ACC112 (cell line): ENCODE measurements at regions not wholly inside any gene's neighbourhood (a gene's known extent, or its start where the extent isn't known, plus 50 kb on each side); places are given as distances from the start of the nearest gene placed in this dataset.

Experiments
- H2AFZ ChIP-seq: fragments of 200-600 bp; sonication (generic); one replicate; pipeline ENCODE4 v1.6.0; 2017; ENCODE audit warnings: antibody characterized with exemption, low read length; ENCODE audit not compliant: unreplicated experiment
- H3K27ac ChIP-seq: fragments of 200-600 bp; sonication (generic); 2 replicates; pipeline ENCODE4 v1.5.1; 2014; ENCODE audit warnings: low read depth, mild to moderate bottlenecking, antibody characterized with exemption, low read length, moderate library complexity
- H3K27me3 ChIP-seq: fragments of 200-600 bp; sonication (generic); 2 replicates; pipeline ENCODE4 v1.6.1; 2014; ENCODE audit warnings: mild to moderate bottlenecking, antibody characterized with exemption, low read length, moderate library complexity, mixed read lengths; ENCODE audit not compliant: insufficient read depth
- H3K36me3 ChIP-seq: fragments of 200-600 bp; sonication (generic); 2 replicates; pipeline ENCODE4 v1.6.1; 2016; ENCODE audit warnings: mild to moderate bottlenecking, antibody characterized with exemption, low read length, moderate library complexity, mixed read lengths; ENCODE audit not compliant: insufficient read depth
- H3K4me1 ChIP-seq: fragments of 200-600 bp; sonication (generic); one replicate; pipeline ENCODE4 v1.6.1; 2016; ENCODE audit warnings: low read length, mixed read lengths; ENCODE audit not compliant: insufficient read depth, unreplicated experiment, control insufficient read depth
- H3K4me3 ChIP-seq: fragments of 200-600 bp; sonication (generic); 2 replicates; pipeline ENCODE4 v1.5.1; 2014; ENCODE audit warnings: mild to moderate bottlenecking, low read depth, low read length
- H3K79me2 ChIP-seq: fragments of 200-600 bp; sonication (generic); one replicate; pipeline ENCODE4 v1.6.0; 2016; ENCODE audit warnings: low read length; ENCODE audit not compliant: control insufficient read depth, unreplicated experiment, insufficient read depth

GRCh38 chr20:6519556-6519955 is 247.9 kb upstream of the BMP2 start:
- Histone ChIP-seq H2AFZ (no peak overlapping the region), H3K36me3 (no peaks in the 10 kb centered on the region), H3K27me3 (peaks cover 10% of the 10 kb centered on the region; the same call in 1 of the 2 replicates), H3K27ac (peak overlapping the region; percentile 61), H3K4me1 (peaks cover 14% of the 10 kb centered on the region), H3K79me2 (no peaks in the 10 kb centered on the region), H3K4me3 (no peak overlapping the region)

- no peak overlapping the region for H3K27ac ChIP-seq
- H3K4me1 ChIP-seq: peaks cover 13% of the 10 kb centered on the region
- no peaks in the 10 kb centered on the region for H3K79me2 ChIP-seq
- peaks cover 10% of the 10 kb centered on the region; the same call in 1 of the 2 replicates for H3K27me3 ChIP-seq
- no peak overlapping the region for H3K4me3 ChIP-seq
- no peaks in the 10 kb centered on the region for H3K36me3 ChIP-seq
- H2AFZ ChIP-seq: no peak overlapping the region
Measured at GRCh38 chr20:6515261-6515660, 252.2 kb upstream of the BMP2 start.

GRCh38 chr20:6513599-6513998 is 253.9 kb upstream of the BMP2 start:
- Histone ChIP-seq H3K27me3 (peaks cover 7% of the 10 kb centered on the region; the same call in 1 of the 2 replicates), H2AFZ (no peak overlapping the region), H3K36me3 (no peaks in the 10 kb centered on the region), H3K27ac (no peak overlapping the region), H3K4me1 (no peaks in the 10 kb centered on the region), H3K79me2 (no peaks in the 10 kb centered on the region), H3K4me3 (no peak overlapping the region)

GRCh38 chr20:6509374-6509773 is 258.1 kb upstream of the BMP2 start:
- H3K36me3 ChIP-seq: no peaks in the 10 kb centered on the region
- no peak overlapping the region for H2AFZ ChIP-seq

GRCh38 chr20:6506906-6507305 is 260.6 kb upstream of the BMP2 start:
- Histone ChIP-seq H3K4me3 (no peak overlapping the region), H3K27ac (no peak overlapping the region), H3K27me3 (no peaks in the 10 kb centered on the region), H3K36me3 (no peaks in the 10 kb centered on the region), H3K4me1 (peaks cover 3% of the 10 kb centered on the region), H2AFZ (no peak overlapping the region), H3K79me2 (no peaks in the 10 kb centered on the region)

More at GRCh38 chr20:6509374-6509773, 258.1 kb upstream of the BMP2 start:
- H3K27me3 ChIP-seq: no peaks in the 10 kb centered on the region
- no peak overlapping the region for H3K4me3 ChIP-seq
- H3K79me2 ChIP-seq: no peaks in the 10 kb centered on the region
- no peak overlapping the region for H3K27ac ChIP-seq
- H3K4me1 ChIP-seq: no peaks in the 10 kb centered on the region

- H3K27ac ChIP-seq: no peak overlapping the region
- 0 out of 2 replicates have a peak, but pooled peaks cover 3% of the 10 kb centered on the region for H3K36me3 ChIP-seq
- H3K27me3 ChIP-seq: no peaks in the 10 kb centered on the region
- no peaks in the 10 kb centered on the region for H3K79me2 ChIP-seq
- peaks cover 6% of the 10 kb centered on the region for H3K4me1 ChIP-seq
- no peak overlapping the region for H3K4me3 ChIP-seq
- H2AFZ ChIP-seq: no peak overlapping the region
Measured at GRCh38 chr20:6504826-6505225, 262.7 kb upstream of the BMP2 start.

- Histone ChIP-seq H3K27ac (no peak overlapping the region), H3K27me3 (no peaks in the 10 kb centered on the region), H3K4me1 (peaks cover 6% of the 10 kb centered on the region), H2AFZ (no peak overlapping the region), H3K36me3 (0 out of 2 replicates have a peak, but pooled peaks cover 3% of the 10 kb centered on the region), H3K4me3 (no peak overlapping the region), H3K79me2 (no peaks in the 10 kb centered on the region)
Measured at GRCh38 chr20:6504179-6504578, 263.3 kb upstream of the BMP2 start.

- Histone ChIP-seq H2AFZ (no peak overlapping the region), H3K4me1 (peaks cover 6% of the 10 kb centered on the region), H3K27me3 (no peaks in the 10 kb centered on the region), H3K27ac (no peak overlapping the region), H3K79me2 (no peaks in the 10 kb centered on the region), H3K4me3 (no peak overlapping the region), H3K36me3 (0 out of 2 replicates have a peak, but pooled peaks cover 3% of the 10 kb centered on the region)
Measured at GRCh38 chr20:6502999-6503398, 264.5 kb upstream of the BMP2 start.

GRCh38 chr20:6502219-6502618 is 265.3 kb upstream of the BMP2 start:
- Histone ChIP-seq H3K4me3 (no peak overlapping the region), H3K27me3 (no peaks in the 10 kb centered on the region), H3K4me1 (peaks cover 6% of the 10 kb centered on the region), H3K79me2 (no peaks in the 10 kb centered on the region), H3K27ac (no peak overlapping the region), H2AFZ (no peak overlapping the region), H3K36me3 (0 out of 2 replicates have a peak, but pooled peaks cover 3% of the 10 kb centered on the region)

GRCh38 chr20:6501061-6501460 is 266.4 kb upstream of the BMP2 start:
- Histone ChIP-seq H3K4me3 (no peak overlapping the region), H3K79me2 (no peaks in the 10 kb centered on the region), H2AFZ (no peak overlapping the region), H3K36me3 (0 out of 2 replicates have a peak, but pooled peaks cover 3% of the 10 kb centered on the region), H3K27ac (peak overlapping the region; percentile 43), H3K4me1 (peaks cover 6% of the 10 kb centered on the region), H3K27me3 (no peaks in the 10 kb centered on the region)

- Histone ChIP-seq H3K4me3 (no peak overlapping the region), H2AFZ (no peak overlapping the region), H3K27me3 (no peaks in the 10 kb centered on the region), H3K79me2 (no peaks in the 10 kb centered on the region), H3K36me3 (0 out of 2 replicates have a peak, but pooled peaks cover 3% of the 10 kb centered on the region), H3K27ac (no peak overlapping the region), H3K4me1 (peaks cover 6% of the 10 kb centered on the region)
Measured at GRCh38 chr20:6499566-6499965, 267.9 kb upstream of the BMP2 start.
